CD4-positive, alpha-beta T cell (primary cell): ENCODE measurements at regions not wholly inside any gene's neighbourhood (a gene's known extent, or its start where the extent isn't known, plus 50 kb on each side); places are given as distances from the start of the nearest gene placed in this dataset.
"Not testable (repeated sequence)": the region's sequence is repeated elsewhere in the genome, so short reads cannot be mapped to it uniquely, and the experiment has no call there.

Experiments
- ATAC-seq: fragments of 200-7000 bp; cut with Tn5 transposase; one replicate; pipeline ENCODE4 v1.10.0; 2022; ENCODE audit warnings: mild to moderate bottlenecking; ENCODE audit not compliant: poor library complexity
- CTCF ChIA-PET: fragments of 350-600 bp; sonication (Branson Sonifier 250); formaldehyde crosslinking; loops from one replicate; lab custom pipeline; 2021; ENCODE audit warnings: antibody characterized with exemption, inconsistent platforms; lab: Charles Lee
- POLR2A ChIA-PET: fragments of 350-600 bp; sonication (Branson Sonifier 250); formaldehyde crosslinking; loops from one replicate; lab custom pipeline; 2021; ENCODE audit warnings: antibody characterized with exemption, inconsistent platforms; lab: Charles Lee
- DNase-seq, 14 experiments: peaks; one replicate each; pipeline ENCODE4 v3.0.0-alpha.2; 2013 to 2020; ENCODE audit warnings: mixed read lengths in 2 of 14
- H3K27ac ChIP-seq, 2 donors: one replicate each; pipeline versions ENCODE4 v1.5.1 to v1.7.0; 2013; ENCODE audit warnings: low read length in 2 of 2, low read depth in 1 of 2, mild to moderate bottlenecking in 1 of 2
- H3K27me3 ChIP-seq, 2 experiments: 1 replicate in 1 of 2; 2 replicates in 1 of 2; pipeline versions ENCODE4 v1.6.1 to v1.7.0; 2013; ENCODE audit warnings: low read length in 2 of 2, control low read depth in 1 of 2, mild to moderate bottlenecking in 1 of 2, moderate library complexity in 1 of 2; ENCODE audit not compliant: insufficient read depth in 2 of 2, control insufficient read depth in 1 of 2
- H3K36me3 ChIP-seq: one replicate; pipeline ENCODE4 v1.6.1; 2013; ENCODE audit warnings: low read length, control low read depth; ENCODE audit not compliant: insufficient read depth
- H3K4me1 ChIP-seq: one replicate; pipeline ENCODE4 v1.6.1; 2013; ENCODE audit warnings: low read length, control low read depth; ENCODE audit not compliant: insufficient read depth
- H3K4me3 ChIP-seq: one replicate; pipeline ENCODE4 v1.5.1; 2013; ENCODE audit warnings: mild to moderate bottlenecking, low read length, moderate library complexity
- H3K9me3 ChIP-seq, 2 experiments: 1 replicate in 1 of 2; 2 replicates in 1 of 2; pipeline versions ENCODE4 v1.6.1 to v1.7.0; 2013; ENCODE audit warnings: low read length in 2 of 2, mild to moderate bottlenecking in 2 of 2, control low read depth in 1 of 2, moderate library complexity in 1 of 2; ENCODE audit not compliant: control insufficient read depth in 1 of 2, insufficient read depth in 1 of 2
- H3K27ac Mint-ChIP-seq: one replicate; pipeline ENCODE4 v1.8.0; 2020; ENCODE audit warnings: mixed read lengths
- H3K27me3 Mint-ChIP-seq: one replicate; pipeline ENCODE4 v1.8.0; 2021; ENCODE audit warnings: mixed read lengths
- H3K36me3 Mint-ChIP-seq: one replicate; pipeline ENCODE4 v1.8.0; 2021; ENCODE audit warnings: low read depth, mixed read lengths
- H3K4me1 Mint-ChIP-seq: one replicate; pipeline ENCODE4 v1.8.0; 2021; ENCODE audit warnings: low read depth, mixed read lengths
- H3K4me3 Mint-ChIP-seq: one replicate; pipeline ENCODE4 v1.8.0; 2020; ENCODE audit warnings: mild to moderate bottlenecking, mixed read lengths
- H3K9me3 Mint-ChIP-seq: one replicate; pipeline ENCODE4 v1.8.0; 2020; ENCODE audit warnings: mixed read lengths
- intact Hi-C, 2 experiments: fragments of 100-400 bp; cut with DNase I in 1 of 2; cut with micrococcal nuclease in 1 of 2; formaldehyde crosslinking; loops; one replicate each; pipeline versions ENCODE4 v1.15.1 to v1.9.0; 2023 to 2025; cut with DNase I, micrococcal nuclease
- TF ChIP-seq, protein P1 (sequence below): fragments of 200-600 bp; IDR thresholded peaks from one replicate; pipeline ENCODE4 v1.8.0; 2022; ENCODE audit warnings: antibody characterized with exemption, mild to moderate bottlenecking

DNA sequence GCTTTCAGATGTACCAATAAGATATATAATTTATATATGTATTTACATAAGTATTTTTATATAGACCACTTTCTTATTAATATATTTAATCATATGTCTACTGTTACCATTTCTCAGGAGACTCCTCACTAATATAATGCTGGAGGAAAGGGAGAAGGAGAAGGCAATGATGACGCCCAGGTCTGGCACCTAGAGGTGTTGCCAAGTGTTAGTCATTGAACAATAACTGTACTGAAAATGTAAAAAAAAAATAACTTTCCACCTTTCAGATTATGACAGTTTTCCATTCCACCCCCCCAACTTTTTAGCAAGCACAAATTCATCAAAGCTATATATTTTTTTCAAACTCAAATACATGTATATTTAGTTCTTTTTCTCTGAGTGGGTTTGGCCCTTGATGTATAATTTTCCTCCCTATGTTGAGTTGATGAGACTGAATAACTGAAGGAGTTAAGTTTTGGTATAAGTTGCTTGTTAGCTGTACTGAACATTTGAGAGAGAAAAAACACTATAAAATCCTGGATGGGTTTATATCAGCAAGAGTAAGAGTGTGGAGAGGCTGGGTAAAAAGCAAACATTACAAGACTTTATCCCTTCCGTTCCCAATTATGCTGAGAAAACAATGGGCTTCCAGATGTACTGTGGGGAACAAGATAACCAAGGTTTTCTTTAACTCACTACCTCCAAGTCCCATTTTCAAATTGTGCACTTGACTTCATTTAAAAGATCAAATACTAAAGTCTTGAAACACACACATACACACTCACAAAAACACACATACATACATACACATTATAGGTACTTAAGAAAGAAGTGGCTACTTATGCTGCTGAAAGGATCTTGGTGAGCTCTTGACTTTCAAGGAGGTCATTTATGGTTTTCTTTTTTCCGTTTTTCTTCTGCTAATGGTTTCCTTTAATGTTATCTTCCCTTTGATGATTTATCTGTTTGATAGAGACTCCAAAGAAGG is 142.8 kb upstream of the IFNE start:
- ChIA-PET POLR2A (no interaction called here), CTCF (no interaction called here)
- Histone ChIP-seq H3K4me3 (no peak overlapping the region), H3K9me3 (peaks cover 0 to 4% of the 10 kb centered on the region in 2 experiments), H3K27ac (no peak overlapping the region), H3K27me3 (no peaks in the 10 kb centered on the region), H3K4me1 (no peaks in the 10 kb centered on the region), H3K36me3 (no peaks in the 10 kb centered on the region)
- Mint-ChIP-seq H3K36me3 (no peaks in the 10 kb centered on the region), H3K27me3 (no peaks in the 10 kb centered on the region), H3K4me3 (no peak overlapping the region), H3K27ac (no peak overlapping the region), H3K4me1 (peaks cover 20% of the 10 kb centered on the region), H3K9me3 (peaks cover 5% of the 10 kb centered on the region)
- DNase-seq (no peak), ATAC-seq (no peak)
- intact Hi-C loops: loop anchor here in 1 of 2 experiments (5.0 kb wide), 2 partner anchors 32 to 63 kb away; no protein-coding TSS in a partner anchor
- TF ChIP-seq, protein P1, sequence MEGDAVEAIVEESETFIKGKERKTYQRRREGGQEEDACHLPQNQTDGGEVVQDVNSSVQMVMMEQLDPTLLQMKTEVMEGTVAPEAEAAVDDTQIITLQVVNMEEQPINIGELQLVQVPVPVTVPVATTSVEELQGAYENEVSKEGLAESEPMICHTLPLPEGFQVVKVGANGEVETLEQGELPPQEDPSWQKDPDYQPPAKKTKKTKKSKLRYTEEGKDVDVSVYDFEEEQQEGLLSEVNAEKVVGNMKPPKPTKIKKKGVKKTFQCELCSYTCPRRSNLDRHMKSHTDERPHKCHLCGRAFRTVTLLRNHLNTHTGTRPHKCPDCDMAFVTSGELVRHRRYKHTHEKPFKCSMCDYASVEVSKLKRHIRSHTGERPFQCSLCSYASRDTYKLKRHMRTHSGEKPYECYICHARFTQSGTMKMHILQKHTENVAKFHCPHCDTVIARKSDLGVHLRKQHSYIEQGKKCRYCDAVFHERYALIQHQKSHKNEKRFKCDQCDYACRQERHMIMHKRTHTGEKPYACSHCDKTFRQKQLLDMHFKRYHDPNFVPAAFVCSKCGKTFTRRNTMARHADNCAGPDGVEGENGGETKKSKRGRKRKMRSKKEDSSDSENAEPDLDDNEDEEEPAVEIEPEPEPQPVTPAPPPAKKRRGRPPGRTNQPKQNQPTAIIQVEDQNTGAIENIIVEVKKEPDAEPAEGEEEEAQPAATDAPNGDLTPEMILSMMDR: no peak

DNA sequence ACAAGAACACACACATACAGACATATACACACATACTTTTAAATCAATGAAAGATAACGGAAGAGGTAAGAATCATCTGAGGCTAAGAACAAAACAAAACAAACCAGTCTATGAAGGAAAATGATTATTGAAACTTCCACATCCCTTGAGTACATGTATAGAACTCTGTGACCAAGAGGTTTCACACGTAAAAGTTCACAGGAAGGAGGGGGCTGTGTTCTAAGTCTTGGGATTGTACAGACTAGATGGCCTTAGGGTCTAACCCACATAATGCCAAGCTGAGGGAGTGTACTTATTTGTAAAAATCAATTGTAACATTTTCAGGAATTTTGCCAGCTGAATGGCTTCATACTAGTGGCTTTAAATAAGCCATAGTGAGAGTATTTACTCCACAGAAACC is 144.4 kb upstream of the IFNE start:
- intact Hi-C loops: loop anchor here in 1 of 2 experiments (5.0 kb wide), 1 partner anchor 64 kb away; no protein-coding TSS in a partner anchor

DNA sequence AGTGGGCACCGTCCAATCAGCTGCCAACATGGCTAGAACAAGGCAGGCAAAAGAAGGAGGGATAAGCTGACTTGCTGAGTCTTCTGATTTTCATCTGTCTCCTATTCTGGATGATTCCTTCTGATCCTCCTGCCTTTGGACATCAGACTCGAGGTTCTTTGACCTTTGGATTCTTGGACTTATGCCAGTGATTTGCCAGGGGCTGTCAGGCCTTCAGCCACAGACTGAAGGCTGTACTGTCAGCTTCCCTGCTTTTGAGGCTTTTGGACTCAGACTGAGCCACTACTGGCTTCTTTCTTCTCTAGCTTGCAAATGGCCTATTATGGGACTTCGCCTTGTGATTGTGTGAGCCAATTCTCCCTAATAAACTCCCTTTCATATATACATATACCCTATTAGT is 146.8 kb upstream of the IFNE start:
- H3K4me3 Mint-ChIP-seq, H3K9me3 ChIP-seq, H3K4me3 ChIP-seq, ATAC-seq, H3K9me3 Mint-ChIP-seq, H3K4me1 ChIP-seq, H3K27me3 Mint-ChIP-seq, H3K27ac Mint-ChIP-seq, H3K36me3 Mint-ChIP-seq, DNase-seq, H3K27me3 ChIP-seq, H3K27ac ChIP-seq, CTCF ChIA-PET, H3K36me3 ChIP-seq: not testable (repeated sequence)
- peaks cover 20% of the 10 kb centered on the region for H3K4me1 Mint-ChIP-seq
- intact Hi-C loops: loop anchor here in 1 of 2 experiments (5.0 kb wide), 1 partner anchor 67 kb away; no protein-coding TSS in a partner anchor
- POLR2A ChIA-PET: interaction anchor here (1.1 kb wide), 1 partner anchor 12 kb away, joined by 3 read pairs; no protein-coding TSS in a partner anchor

More for the DNA sequence above, 144.4 kb upstream of the IFNE start:
- no peaks in the 10 kb centered on the region for H3K4me1 ChIP-seq
- no peak for DNase-seq
- H3K9me3 ChIP-seq: peaks cover 0 to 4% of the 10 kb centered on the region in 2 experiments
- no peak overlapping the region for H3K4me3 ChIP-seq
- Mint-ChIP-seq H3K36me3 (no peaks in the 10 kb centered on the region), H3K27me3 (no peaks in the 10 kb centered on the region), H3K9me3 (peaks cover 5% of the 10 kb centered on the region), H3K4me1 (peaks cover 20% of the 10 kb centered on the region), H3K27ac (no peak overlapping the region), H3K4me3 (no peak overlapping the region)
- no peaks in the 10 kb centered on the region for H3K27me3 ChIP-seq
- ATAC-seq: no peak
- no peaks in the 10 kb centered on the region for H3K36me3 ChIP-seq
- CTCF ChIA-PET: interaction anchor here (0.8 kb wide), 1 partner anchor 33 kb away, joined by 3 read pairs; no protein-coding TSS in a partner anchor
- TF ChIP-seq, protein P1: no peak
- no peak overlapping the region for H3K27ac ChIP-seq
- POLR2A ChIA-PET: no interaction called here
